Suprapubic skin (tissue), 3 donors: ENCODE measurements at regions not wholly inside any gene's neighbourhood (a gene's known extent, or its start where the extent isn't known, plus 50 kb on each side); places are given as distances from the start of the nearest gene placed in this dataset.

Experiments used
- POLR2A ChIP-seq, 2 donors: fragments of 450-650 bp; IDR thresholded peaks; one replicate each; pipeline ENCODE4 v1.6.1; 2017; ENCODE audit warnings: antibody characterized with exemption in 2 of 2, mild to moderate bottlenecking in 2 of 2, moderate library complexity in 2 of 2
- TF ChIP-seq, protein P1 (sequence below), 2 donors: fragments of 200-600 bp in 1 of 2; fragments of 450-650 bp in 1 of 2; sonication (generic) in 1 of 2; IDR thresholded peaks; one replicate each; pipeline ENCODE4 v1.5.1; 2016 to 2019; ENCODE audit warnings: antibody characterized with exemption in 2 of 2, mild to moderate bottlenecking in 1 of 2, moderate library complexity in 1 of 2

GRCh38 chr11:122319085-122319484, 203.1 kb upstream of the BLID start:
- TF ChIP-seq, protein P1, sequence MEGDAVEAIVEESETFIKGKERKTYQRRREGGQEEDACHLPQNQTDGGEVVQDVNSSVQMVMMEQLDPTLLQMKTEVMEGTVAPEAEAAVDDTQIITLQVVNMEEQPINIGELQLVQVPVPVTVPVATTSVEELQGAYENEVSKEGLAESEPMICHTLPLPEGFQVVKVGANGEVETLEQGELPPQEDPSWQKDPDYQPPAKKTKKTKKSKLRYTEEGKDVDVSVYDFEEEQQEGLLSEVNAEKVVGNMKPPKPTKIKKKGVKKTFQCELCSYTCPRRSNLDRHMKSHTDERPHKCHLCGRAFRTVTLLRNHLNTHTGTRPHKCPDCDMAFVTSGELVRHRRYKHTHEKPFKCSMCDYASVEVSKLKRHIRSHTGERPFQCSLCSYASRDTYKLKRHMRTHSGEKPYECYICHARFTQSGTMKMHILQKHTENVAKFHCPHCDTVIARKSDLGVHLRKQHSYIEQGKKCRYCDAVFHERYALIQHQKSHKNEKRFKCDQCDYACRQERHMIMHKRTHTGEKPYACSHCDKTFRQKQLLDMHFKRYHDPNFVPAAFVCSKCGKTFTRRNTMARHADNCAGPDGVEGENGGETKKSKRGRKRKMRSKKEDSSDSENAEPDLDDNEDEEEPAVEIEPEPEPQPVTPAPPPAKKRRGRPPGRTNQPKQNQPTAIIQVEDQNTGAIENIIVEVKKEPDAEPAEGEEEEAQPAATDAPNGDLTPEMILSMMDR (IDR thresholded peaks at IDR 0.05) = no peak
- TF ChIP-seq POLR2A (IDR thresholded peaks at IDR 0.05) = no peak
